Kidney (tissue), 13 donors: ENCODE measurements at regions not wholly inside any gene's neighbourhood (a gene's known extent, or its start where the extent isn't known, plus 50 kb on each side); places are given as distances from the start of the nearest gene placed in this dataset.

Source experiments
- DNase-seq, 5 donors: peaks; one replicate each; pipeline ENCODE4 v3.0.0-alpha.2; 2013 to 2020
- FAIRE-seq: peaks from 2 replicates; lab custom pipeline; 2012; peaks lifted over from hg19 to GRCh38; lab: Jason Lieb, UNC
- H3K27ac ChIP-seq, 2 donors: one replicate each; pipeline ENCODE4 v1.7.0; 2013; ENCODE audit warnings: low read depth in 2 of 2, low read length in 2 of 2, inconsistent platforms in 1 of 2
- H3K27me3 ChIP-seq: one replicate; pipeline ENCODE4 v1.7.1; 2013; ENCODE audit warnings: low read length, inconsistent platforms; ENCODE audit not compliant: control insufficient read depth, insufficient read depth
- H3K36me3 ChIP-seq, 3 donors: one replicate each; pipeline versions ENCODE4 v1.7.0 to v1.7.1; 2013; ENCODE audit warnings: low read length in 3 of 3, control low read depth in 1 of 3, inconsistent platforms in 1 of 3; ENCODE audit not compliant: insufficient read depth in 3 of 3, control insufficient read depth in 2 of 3
- H3K4me1 ChIP-seq, 3 donors: one replicate each; pipeline versions ENCODE4 v1.7.0 to v1.7.1; 2013; ENCODE audit warnings: low read length in 3 of 3, inconsistent platforms in 1 of 3, low read depth in 1 of 3; ENCODE audit not compliant: control insufficient read depth in 2 of 3, insufficient read depth in 2 of 3
- H3K4me3 ChIP-seq, 3 donors: one replicate each; pipeline versions ENCODE4 v1.7.0 to v1.8.1; 2013; ENCODE audit warnings: low read length in 3 of 3, control low read depth in 1 of 3, inconsistent platforms in 1 of 3
- H3K9ac ChIP-seq, 3 donors: one replicate each; pipeline versions ENCODE4 v1.7.0 to v1.7.1; 2013; ENCODE audit warnings: low read length in 3 of 3, control low read depth in 1 of 3, inconsistent platforms in 1 of 3
- H3K9me3 ChIP-seq, 3 donors: one replicate each; pipeline versions ENCODE4 v1.7.0 to v1.7.1; 2013; ENCODE audit warnings: low read length in 3 of 3, control low read depth in 1 of 3, inconsistent platforms in 1 of 3; ENCODE audit not compliant: control insufficient read depth in 2 of 3, insufficient read depth in 1 of 3
- intact Hi-C: fragments of 100-400 bp; cut with DNase I; formaldehyde crosslinking; loops from one replicate; pipeline ENCODE4 v1.11.1; 2022
- TF ChIP-seq, protein P1 (sequence below): IDR thresholded peaks from 3 replicates; pipeline ENCODE4 v1.5.1; 2012; ENCODE audit warnings: mild to moderate bottlenecking, moderate library complexity, borderline replicate concordance; ENCODE audit not compliant: insufficient read depth; ENCODE audit errors: extremely low read depth
- donor health status: control.
- donor health status: control.
- donor health status: control.
- donor health status: control.
- donor health status: control.
- donor health status: DM: yes; HTN: yes; CAD: no.
- donor health status: Normal renal cell carcinoma (clear cell type).

DNA sequence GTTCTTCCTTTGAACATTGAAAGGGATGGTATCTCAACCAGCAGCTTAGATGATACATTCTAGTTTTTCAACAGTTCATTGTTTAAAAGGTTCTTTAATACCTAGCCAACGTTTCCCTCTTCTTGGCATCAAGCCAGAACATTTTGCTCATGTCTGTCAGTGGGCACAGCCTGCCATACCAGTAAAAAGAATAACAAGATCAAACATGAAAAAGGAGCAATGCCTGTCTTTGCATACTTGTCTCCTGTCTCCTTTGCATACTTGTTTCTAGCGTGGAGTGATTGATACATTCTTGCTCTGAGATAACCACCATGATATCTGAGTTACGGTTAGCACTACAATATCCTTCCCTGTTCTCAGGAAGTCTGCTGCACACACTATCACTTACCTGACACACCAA lies 248.6 kb upstream of the DAPK1 start:
- intact Hi-C loops: no loop called here
- H3K27me3 ChIP-seq: no peaks in the 10 kb centered on the region
- no peak overlapping the region for H3K9ac ChIP-seq
- no peaks in the 10 kb centered on the region for H3K36me3 ChIP-seq
- FAIRE-seq: no peak
- no peaks in the 10 kb centered on the region for H3K9me3 ChIP-seq
- H3K4me3 ChIP-seq: no peak overlapping the region
- DNase-seq: no peak
- no peak overlapping the region for H3K27ac ChIP-seq
- no peaks in the 10 kb centered on the region for H3K4me1 ChIP-seq
- TF ChIP-seq, protein P1, sequence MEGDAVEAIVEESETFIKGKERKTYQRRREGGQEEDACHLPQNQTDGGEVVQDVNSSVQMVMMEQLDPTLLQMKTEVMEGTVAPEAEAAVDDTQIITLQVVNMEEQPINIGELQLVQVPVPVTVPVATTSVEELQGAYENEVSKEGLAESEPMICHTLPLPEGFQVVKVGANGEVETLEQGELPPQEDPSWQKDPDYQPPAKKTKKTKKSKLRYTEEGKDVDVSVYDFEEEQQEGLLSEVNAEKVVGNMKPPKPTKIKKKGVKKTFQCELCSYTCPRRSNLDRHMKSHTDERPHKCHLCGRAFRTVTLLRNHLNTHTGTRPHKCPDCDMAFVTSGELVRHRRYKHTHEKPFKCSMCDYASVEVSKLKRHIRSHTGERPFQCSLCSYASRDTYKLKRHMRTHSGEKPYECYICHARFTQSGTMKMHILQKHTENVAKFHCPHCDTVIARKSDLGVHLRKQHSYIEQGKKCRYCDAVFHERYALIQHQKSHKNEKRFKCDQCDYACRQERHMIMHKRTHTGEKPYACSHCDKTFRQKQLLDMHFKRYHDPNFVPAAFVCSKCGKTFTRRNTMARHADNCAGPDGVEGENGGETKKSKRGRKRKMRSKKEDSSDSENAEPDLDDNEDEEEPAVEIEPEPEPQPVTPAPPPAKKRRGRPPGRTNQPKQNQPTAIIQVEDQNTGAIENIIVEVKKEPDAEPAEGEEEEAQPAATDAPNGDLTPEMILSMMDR: no peak

DNA sequence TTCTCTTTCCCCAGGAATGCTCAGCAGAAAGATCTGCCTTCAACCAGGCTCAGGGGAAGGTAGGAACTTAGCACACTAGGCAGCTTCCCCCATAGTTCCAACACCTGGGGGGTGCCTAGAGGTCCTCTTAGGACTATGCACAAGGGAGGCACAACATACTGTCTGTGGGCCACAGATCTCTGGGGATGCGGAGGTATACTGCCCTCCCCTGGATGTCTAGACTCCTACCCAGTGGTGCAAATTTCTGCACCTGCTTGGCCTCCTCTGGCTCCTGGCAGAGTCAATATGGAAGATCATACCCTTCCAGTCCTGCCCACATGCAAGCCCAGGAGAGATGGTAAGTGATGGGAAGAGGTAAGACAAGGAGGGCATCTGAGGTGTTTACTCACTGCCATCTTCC lies 247.5 kb upstream of the DAPK1 start:
- Histone ChIP-seq H3K9me3 (no peaks in the 10 kb centered on the region), H3K27ac (no peak overlapping the region), H3K27me3 (no peaks in the 10 kb centered on the region), H3K4me3 (no peak overlapping the region), H3K36me3 (no peaks in the 10 kb centered on the region), H3K9ac (no peak overlapping the region), H3K4me1 (no peaks in the 10 kb centered on the region)
- intact Hi-C loops: no loop called here
- TF ChIP-seq, protein P1: no peak
- no peak for FAIRE-seq
- no peak for DNase-seq

DNA sequence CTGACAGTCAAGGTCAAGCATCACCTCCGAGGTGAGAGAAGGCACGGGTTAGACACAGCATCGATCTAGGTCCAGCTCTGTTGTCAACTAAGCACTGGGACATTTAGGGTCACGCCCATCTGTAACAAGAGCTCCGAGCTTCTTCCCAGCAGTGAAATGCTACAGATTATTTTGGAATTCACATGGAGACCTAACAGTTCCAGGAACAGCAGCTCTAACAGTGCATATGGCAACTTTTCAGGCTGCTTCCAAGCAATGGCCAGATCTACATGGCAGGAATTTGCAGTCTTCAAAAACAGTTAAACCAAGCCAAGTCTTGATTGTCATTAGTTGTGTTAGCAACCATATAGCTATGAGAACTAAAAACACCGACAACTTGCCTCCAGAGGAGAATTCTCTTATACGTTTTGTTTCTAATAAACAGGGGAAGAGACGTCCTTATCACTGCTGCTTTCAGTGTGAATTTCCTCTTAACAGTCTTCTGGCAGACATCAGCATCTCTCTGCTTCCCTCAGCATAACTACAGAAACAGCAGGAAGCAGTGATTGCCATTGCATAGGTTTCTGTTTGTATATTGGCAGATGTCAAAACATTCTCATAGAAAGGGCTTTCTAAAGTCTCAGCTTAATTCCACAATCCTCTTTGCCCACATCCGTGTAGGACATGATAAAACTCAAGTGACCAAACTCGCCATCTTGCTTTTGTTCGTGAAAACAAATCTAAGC lies 242.1 kb upstream of the DAPK1 start:
- TF ChIP-seq, protein P1: no peak
- intact Hi-C loops: no loop called here
- Histone ChIP-seq H3K27ac (no peak overlapping the region), H3K27me3 (no peaks in the 10 kb centered on the region), H3K9ac (no peak overlapping the region), H3K4me1 (no peaks in the 10 kb centered on the region), H3K9me3 (no peaks in the 10 kb centered on the region), H3K36me3 (no peaks in the 10 kb centered on the region), H3K4me3 (no peak overlapping the region)
- FAIRE-seq (no peak), DNase-seq (no peak)

DNA sequence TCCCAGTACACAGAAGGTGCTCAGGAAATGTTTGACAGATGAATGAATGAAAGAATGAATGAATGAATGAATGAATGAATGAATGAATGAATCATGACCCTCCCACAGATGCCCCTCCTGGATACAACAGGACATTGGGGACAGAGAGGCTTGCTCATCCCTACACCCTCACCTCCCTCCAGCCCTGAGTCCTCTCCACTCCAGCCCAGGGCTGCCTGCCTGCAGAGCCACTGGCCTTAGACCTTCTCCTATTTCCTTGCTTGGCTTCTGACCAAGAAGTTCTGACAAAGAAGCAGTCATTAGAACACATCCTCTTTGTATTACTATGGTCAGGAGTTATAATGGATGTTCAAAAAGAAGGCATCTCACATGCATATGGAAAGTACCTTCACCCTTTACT lies 240.7 kb upstream of the DAPK1 start:
- no peak overlapping the region for H3K27ac ChIP-seq
- H3K36me3 ChIP-seq: no peaks in the 10 kb centered on the region
- DNase-seq: no peak
- no peaks in the 10 kb centered on the region for H3K9me3 ChIP-seq
- no peak overlapping the region for H3K4me3 ChIP-seq
- H3K4me1 ChIP-seq: no peaks in the 10 kb centered on the region
- no peak for FAIRE-seq
- TF ChIP-seq, protein P1: no peak
- intact Hi-C loops: no loop called here
- no peak overlapping the region for H3K9ac ChIP-seq
- no peaks in the 10 kb centered on the region for H3K27me3 ChIP-seq
